Ramos (cell line): ENCODE measurements at regions not wholly inside any gene's neighbourhood (a gene's known extent, or its start where the extent isn't known, plus 50 kb on each side); places are given as distances from the start of the nearest gene placed in this dataset.
"Not testable (repeated sequence)": the region's sequence is repeated elsewhere in the genome, so short reads cannot be mapped to it uniquely, and the experiment has no call there.

Source experiments
- in situ Hi-C: fragments of 300-500 bp; cut with MboI; formaldehyde crosslinking; loops from one replicate; pipeline ENCODE4 v1.14.3; 2022; ENCODE audit warnings: low sequenced_read_pairs; ENCODE audit not compliant: unreplicated experiment

GRCh38 chr5:125059255-125060002 lies 313.0 kb upstream of the ZNF608 start:
- in situ Hi-C loops, result no loop called here

GRCh38 chr5:125061726-125062125 lies 315.3 kb upstream of the ZNF608 start:
- in situ Hi-C loops, result no loop called here

GRCh38 chr5:125064621-125065438 lies 318.4 kb upstream of the ZNF608 start:
- in situ Hi-C loops, result no loop called here

DNA sequence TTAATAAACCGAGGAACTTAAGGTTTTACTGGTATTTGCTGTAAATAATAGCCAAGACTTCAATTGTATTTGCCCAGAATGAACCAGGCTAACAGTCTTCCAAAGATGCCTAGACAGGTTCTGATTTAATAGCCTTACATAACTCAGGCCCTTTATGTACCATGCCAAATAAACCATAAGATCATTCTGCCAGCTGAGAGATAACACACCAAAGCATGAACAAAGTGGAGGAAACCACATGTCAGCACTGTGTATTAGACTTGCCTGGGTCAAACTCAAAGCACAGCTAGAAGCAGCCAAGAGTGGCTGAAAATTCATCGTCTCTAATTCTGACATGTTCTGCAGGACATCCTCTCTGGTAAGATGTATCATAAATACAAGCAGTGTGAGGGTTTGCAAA lies 319.3 kb upstream of the ZNF608 start:
- in situ Hi-C loops, result no loop called here

DNA sequence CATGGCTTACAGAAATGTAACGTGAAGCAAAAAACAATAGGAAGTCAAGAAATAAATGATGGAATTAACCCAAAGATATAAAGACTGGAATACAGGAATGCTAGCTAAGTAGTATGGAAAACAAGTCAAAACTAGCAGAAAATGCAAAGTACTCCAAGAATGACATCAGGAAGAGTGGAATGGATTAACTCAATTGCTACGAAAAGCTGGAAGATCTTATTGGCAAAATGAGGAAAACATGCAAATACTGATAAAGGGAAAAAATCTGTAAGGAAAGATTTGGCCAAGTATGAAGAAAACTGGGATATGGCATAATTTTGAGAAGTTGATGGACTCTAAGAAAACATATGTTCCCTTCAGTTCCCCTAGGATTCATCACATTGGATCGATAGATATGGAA lies 324.5 kb upstream of the ZNF608 start:
- in situ Hi-C loops, result no loop called here

DNA sequence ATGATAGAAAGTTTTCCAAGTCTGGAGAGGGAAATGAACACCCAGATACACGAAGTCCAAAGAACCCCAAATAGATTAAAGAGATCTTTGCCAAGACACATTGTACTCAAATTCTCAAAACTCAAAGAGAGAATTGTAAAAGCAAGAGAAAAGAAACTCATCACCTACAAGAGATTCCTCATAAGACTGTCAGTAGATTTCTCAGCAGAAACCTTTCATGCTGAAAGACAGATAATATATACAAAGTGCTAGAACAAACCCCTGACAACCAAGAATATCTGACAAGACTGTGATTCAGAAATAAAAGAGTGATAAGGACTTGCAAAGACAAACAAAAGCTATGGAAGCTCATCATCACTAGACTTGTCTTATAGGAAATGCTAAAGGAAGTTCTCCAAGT lies 326.7 kb upstream of the ZNF608 start:
- in situ Hi-C loops, result no loop called here

GRCh38 chr5:125075567-125075966 lies 329.1 kb upstream of the ZNF608 start:
- in situ Hi-C loops, result no loop called here

DNA sequence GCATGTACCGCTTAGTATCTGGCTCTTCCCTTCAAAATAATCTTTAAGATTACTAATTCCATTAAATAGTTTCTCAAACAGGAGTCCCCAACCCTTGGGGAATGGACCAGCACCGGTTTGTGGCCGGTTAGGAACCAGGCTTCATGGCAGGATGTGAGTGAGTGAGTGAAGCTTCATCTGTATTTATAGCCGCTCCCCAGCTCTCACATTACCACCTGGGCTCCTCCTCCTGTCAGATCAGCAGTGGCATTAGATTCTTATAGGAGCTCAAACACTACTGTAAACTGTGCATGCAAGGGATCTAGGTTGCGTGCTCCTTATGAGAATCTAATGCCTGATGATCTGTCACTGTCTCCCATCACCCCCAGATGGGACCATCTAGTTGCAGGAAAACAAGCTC lies 332.6 kb upstream of the ZNF608 start:
- in situ Hi-C loops, result not testable (repeated sequence)

DNA sequence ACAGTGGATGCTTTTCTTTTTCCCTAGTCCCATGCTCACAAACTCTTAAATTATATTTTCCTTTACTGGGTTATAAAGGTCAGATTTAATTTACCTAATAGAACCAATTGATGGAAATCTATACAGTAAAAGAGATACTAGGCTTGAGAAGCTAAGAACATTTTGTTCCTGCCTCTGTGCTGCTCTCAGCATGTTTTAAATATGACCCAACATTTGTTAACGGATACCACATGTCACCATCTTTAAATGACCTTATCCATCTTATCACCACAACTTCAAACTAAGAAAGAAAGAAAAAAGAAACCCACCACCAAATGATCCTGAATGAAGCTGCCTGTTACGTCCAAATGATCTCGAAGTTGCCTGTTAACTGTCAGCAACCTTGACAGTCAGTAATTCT lies 334.7 kb upstream of the ZNF608 start:
- in situ Hi-C loops, result no loop called here

DNA sequence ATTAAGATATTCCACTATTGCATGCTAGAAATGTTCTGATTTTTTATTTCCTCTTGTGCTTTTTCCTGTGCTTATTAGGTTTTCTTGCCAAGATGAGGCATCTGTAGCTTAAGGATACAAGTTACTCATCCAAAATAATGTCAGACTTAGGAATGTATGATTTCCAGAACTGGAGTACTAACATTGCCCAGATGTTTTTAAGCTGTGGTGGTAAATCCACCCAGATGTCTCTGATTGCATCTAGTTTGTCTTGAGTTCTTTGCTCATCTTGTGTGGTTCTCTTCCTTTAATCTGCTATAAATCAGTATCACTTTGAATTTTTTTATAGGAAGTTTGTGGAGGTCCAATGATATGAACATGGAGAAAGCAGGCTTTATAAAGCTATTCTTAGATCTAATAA lies 337.5 kb upstream of the ZNF608 start:
- in situ Hi-C loops, result no loop called here

DNA sequence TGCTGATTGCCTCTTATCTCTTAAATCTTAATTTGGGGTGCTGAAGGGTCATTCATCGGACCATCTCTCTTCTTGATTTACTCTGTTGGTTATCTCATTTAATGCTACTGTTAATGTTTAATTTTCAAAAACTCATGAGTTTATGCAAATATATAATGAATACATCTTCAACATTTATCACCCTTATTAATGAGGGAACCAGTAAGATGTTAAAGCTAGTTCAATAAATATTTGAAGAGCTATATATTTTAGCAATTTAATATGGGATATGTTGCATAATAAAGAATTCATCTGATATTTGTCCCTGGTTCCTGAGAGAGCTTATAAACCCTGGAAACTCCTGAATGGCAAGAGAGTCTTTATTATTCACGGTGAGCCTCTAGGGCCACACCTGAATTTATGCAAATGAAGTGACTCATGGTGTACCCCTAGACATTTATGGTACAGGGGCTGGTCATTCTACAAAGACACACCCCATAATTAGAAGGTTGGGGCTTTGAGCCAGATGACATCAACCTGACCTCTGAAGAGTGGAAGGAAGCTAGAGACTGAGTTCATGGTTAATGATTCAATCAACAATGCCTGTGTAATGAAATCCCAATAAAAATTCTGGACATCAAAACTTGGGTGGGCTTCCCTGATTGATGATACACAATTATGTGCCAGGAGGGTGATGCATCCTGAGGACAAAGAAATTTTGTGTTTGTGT lies 339.5 kb upstream of the ZNF608 start:
- in situ Hi-C loops, result no loop called here

DNA sequence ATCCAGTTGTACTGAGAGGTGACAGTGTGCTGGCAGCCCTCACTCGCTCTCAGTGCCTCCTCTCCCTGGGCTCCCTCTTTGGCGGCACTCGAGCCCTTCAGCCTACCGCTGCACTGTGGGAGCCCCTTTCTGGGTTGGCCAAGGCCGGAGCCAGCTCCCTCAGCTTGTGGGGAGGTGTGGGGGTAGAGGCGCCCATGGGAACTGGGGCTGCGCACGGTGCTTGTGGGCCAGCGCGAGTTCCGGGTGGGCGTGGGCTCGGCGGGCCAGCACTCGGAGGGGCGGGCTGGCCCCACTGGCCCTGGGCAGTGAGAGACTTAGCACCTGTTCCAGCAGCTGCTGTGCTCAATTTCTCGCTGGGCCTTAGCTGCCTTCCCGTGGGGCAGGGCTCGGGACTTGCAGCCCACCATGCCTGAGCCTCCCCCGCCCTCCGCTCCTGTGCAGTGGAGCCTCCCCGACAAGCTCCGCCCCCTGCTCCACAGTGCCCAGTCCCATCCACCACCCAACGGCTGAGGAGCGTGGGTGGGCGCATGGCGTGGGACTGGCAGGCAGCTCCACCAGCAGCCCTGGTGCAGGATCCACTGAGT lies 342.2 kb upstream of the ZNF608 start:
- in situ Hi-C loops, result no loop called here

DNA sequence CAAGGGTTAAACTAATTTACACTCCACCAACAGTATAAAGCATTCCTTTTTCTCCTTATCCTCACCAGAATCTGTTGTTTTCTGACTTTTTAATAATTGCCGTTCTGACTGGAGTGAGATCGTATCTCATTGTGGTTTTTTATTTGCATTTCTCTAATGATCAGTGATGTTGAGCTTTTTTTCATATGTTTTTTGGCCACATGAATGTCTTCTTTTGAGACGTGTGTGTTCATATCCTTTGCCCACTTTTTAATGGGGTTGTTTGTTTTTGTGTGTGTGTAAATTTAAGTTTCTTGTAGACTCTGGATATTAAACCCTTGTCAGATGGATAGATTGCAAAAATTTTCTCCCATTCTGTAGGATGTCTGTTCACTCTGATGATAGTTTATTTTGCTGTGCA lies 345.7 kb upstream of the ZNF608 start:
- in situ Hi-C loops, result not testable (repeated sequence)

DNA sequence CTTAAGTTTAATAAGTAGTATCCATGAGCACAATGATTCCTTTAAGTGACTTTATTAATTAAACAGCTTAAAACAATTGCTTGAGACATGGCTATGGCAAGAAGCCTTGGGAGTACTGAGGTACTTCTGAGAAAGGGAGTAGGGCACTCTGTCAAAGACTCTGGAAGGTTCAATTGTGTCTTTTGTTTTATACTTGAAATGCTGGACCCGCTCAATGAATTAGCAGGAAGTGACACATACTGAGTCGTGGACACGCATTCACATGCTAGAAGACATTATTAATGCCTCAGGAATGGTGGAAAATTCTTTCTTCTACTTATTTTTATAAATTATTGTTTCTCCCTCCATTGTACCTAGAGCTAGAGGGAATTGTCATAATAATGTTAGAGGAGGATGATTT lies 347.3 kb upstream of the ZNF608 start:
- in situ Hi-C loops, result no loop called here

GRCh38 chr5:125100342-125100741 lies 353.9 kb upstream of the ZNF608 start:
- in situ Hi-C loops, result no loop called here

DNA sequence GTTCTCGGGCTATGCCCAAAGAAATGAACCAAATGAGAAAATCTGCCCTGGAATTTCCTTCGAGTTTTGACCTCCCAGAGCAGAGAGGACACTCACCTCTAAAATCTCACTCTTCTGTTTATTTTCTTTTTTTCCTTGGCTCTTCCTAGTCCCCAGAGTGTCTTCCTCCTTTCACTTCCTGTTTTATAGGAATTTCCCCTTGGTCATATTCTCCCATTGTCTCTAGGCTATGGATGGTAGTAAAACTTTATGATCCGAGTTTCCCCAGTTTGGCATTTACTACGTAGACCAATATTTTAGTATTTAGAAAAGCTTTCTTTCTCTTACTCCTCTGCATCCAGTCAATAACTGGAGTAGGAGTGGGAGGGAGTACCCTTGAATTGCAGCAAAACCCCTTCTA lies 354.5 kb upstream of the ZNF608 start:
- in situ Hi-C loops, result no loop called here

- in situ Hi-C loops, result no loop called here
Observed at GRCh38 chr5:125103459-125103858, 357.0 kb upstream of the ZNF608 start.

DNA sequence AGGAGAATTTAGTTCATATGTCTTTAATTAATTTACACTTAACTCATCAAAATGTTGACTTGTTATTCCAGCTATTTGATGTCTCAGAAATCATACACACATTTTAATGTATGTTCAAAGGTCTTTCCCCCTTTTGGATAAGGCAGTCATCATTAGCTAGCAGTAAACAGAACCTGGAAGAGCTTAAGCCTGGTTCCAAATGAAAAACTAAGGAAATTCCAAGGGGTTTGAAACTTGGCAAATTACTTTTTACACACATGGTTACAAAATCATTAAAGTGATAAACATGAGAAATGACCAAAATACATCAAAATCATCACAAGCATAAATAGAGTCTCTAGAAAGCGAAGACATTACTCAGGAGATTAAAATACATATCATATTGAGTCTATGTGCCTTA lies 359.8 kb upstream of the ZNF608 start:
- in situ Hi-C loops, result no loop called here

GRCh38 chr5:125106881-125107280 lies 360.4 kb upstream of the ZNF608 start:
- in situ Hi-C loops, result no loop called here

- in situ Hi-C loops, result no loop called here
Observed at GRCh38 chr5:125109293-125109692, 362.9 kb upstream of the ZNF608 start.

DNA sequence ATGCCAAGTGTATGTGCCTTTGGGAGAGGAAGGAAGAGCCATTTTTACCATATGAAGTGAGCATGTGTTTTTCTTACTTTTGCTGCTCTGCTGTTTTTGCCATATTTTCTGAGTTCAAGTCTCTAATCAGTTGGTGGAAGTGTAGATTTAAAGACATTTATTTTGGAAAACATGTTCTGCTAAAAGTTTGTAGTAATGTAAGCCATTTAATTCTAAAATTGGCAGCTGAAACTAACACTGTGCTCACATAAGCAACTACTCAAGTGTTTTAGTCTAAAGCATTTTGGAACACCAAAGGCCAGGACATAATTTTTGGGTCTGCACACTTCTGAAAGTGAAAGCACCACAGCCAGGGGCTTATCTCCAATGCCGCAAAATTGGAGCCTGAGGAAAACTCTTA lies 363.4 kb upstream of the ZNF608 start:
- in situ Hi-C loops, result no loop called here
